Superior temporal gyrus (tissue), 1 donor: ENCODE measurements at regions not wholly inside any gene's neighbourhood (a gene's known extent, or its start where the extent isn't known, plus 50 kb on each side); places are given as distances from the start of the nearest gene placed in this dataset.
"Not testable (repeated sequence)": the region's sequence is repeated elsewhere in the genome, so short reads cannot be mapped to it uniquely, and the experiment has no call there.

ENCODE experiments used
- DNase-seq: peaks from one replicate; pipeline ENCODE4 v3.0.0-alpha.2; 2016; ENCODE audit errors: extremely low spot score

DNA sequence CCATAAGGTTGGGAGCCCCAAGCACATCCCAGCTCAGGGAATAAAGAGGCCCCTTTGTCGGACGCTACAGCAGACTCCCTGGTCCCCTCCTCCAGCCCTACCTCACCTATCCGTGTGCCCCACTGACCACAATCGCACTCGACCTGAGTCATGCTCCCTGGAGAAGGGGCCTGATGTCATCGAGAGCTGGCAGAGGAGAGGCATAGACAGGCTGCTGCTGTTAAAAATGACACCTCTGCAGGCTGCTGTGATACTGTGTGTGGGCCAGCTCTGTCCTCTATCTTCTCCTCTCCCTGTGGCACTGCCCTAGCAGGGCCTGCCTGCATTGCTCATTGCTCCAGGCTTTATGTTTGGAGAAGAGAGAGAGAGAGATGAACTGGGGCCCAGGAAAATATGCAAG is 123.4 kb upstream of the SYT13 start:
- no peak for DNase-seq

DNA sequence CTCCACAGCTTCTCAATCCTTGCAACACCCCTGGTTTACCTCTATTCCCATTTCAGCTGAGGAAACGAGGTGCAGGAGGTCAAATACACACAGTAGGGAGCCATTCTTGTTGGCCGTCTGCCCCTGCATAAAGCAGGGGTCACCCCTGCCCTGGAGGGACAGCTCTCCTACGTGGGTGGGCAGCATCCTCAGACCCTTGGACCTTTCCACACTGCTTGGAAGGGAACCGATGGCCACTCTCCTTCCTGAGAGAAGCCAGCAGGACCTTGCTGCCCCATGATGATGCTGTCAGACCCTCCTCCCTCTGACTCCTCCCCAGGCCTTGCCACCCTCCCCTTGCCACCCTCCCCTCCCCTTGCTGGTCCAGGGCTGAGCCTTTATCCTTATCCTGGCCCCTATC is 121.1 kb upstream of the SYT13 start:
- DNase-seq, result no peak

- DNase-seq, result no peak
Observed at GRCh38 chr11:45405916-45406670, 120.0 kb upstream of the SYT13 start.

DNA sequence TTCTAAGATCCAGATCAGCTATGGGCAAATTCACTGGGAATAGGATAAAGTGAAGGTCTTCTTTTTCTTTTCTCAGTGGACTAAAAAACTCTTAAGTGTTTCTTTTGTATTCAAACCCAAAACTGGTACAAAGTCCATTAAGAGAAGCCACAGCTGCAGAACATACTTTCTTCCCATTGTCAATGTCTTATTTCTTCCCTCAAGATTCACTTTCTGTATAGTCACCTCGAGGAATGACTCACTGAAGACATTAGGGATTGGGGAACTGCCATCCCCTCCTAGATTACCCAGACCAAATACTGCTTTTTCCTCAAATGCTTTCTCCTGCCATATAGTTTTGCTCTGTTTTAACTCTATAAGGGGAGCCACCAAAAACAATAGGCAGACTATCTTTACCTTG is 117.4 kb upstream of the SYT13 start:
- not testable (repeated sequence) for DNase-seq

- no peak for DNase-seq
Observed at GRCh38 chr11:45402049-45402630, 116.0 kb upstream of the SYT13 start.

DNA sequence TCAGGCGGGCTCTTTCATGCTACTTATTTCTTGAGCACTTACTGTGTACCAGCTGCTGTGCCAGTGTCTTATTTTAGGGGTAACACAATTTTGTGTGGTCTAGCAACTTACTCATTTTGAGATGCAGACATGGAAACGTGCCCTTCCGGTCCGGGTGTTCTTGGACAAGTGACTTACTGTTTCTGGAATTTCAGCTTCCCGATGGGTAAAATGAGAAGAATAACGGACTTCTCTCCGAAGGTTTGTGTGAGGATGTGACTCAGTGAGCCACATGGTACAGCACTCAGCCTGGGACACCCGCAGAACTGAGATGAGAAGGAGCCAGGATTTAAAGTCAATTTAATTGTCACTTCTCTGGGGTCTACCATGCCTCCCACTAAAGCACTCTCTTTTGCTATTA is 114.5 kb upstream of the SYT13 start:
- DNase-seq, result no peak

DNA sequence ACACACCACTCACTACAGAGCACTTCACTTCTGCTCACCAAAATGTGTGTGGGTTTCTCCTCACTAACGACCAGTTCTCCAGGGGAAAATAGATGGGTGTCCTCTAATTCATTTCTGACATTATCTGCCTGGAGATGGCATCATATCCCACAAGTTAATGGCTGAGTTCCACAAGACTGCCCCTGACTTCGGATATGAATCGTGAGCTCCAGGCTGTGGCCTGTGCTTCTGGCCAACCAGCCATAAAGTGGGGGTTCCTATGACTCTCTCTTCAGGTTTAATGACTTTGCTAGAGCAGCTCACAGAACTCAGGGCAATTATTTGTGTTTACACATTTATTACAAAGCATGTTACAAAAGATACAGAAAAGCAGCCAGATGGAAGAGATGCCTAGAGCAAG is 113.0 kb upstream of the SYT13 start:
- no peak for DNase-seq

DNA sequence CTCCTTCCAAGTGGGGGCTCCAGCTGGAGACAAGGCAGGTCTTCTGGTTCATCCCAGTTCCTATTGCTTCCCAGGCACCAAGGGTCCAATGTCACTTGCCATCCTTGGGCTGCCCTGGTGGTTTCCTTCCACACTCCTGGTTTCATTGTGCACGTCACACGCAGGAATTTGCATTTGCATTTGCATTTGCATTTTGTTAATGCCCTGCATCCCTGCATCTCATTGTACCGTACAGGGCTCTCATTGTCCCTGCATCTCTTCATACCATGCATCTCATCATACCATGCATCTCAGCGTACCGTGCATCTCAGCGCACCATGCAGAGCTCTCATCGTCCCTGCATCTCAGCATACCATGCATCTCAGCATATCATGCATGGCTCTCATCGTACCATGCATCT is 112.2 kb upstream of the SYT13 start:
- DNase-seq, result no peak

GRCh38 chr11:45396394-45396793 is 110.3 kb upstream of the SYT13 start:
- DNase-seq, result no peak

GRCh38 chr11:45395947-45396346 is 109.8 kb upstream of the SYT13 start:
- no peak for DNase-seq

- no peak for DNase-seq
Observed at GRCh38 chr11:45395421-45395820, 109.3 kb upstream of the SYT13 start.

DNA sequence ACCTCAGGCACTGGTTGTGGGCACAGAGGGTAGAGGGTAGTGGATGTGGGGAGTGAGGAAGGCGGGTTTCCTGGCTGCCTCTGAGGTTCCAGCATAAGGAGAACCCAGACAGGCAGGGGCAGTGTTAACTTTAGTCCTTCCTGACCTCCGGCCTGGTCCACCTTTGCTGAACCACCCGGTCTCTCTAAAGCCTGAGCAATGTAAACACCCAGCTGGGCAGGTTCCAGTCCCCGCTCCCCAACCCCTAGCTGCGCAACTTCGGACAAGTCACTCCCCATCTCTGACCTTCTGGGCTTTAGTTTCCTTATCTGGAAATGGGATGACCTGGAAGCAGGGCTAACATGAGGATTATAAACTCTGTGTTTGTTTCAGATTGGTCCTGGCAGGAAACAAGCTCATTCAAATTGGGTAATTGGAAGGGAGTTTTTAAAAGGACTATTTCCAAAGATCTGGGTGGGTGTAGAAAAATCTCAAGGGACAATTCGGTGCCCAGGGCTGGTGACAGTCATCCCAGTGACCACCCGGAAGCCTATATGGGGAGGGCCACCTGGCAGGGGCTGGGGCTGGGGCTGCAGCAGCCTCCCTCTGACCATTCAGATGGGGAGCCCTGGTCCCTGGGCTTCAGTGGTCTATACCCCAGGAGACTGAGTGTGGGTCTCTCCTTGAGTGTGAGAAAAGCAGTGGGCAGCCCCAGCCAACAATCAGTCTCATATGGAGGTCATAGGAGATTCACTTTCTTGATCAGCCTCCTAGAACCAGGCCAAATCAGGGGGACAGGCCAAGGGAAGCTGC is 108.3 kb upstream of the SYT13 start:
- no peak for DNase-seq

DNA sequence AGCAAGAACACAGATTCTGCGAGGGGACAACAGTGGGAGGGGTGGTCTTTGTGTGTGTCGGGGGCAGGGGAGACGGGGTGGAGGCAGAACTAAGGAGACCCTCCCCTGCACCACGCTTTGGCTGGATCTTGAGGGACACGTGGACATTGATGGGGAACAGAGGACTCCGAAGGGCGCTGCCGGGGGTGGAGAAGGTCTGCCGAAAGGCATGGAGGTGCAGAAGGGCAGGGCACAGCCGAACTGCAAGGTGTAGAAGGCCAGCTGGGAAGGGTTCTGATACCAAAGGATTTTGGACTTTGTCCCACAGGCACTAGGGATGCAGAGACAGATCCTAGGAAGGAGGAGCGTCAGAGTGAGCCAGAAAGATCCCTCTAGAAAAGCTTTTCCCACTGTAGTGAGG is 107.7 kb upstream of the SYT13 start:
- DNase-seq, result no peak

- DNase-seq, result no peak
Observed at GRCh38 chr11:45393334-45393733, 107.2 kb upstream of the SYT13 start.

DNA sequence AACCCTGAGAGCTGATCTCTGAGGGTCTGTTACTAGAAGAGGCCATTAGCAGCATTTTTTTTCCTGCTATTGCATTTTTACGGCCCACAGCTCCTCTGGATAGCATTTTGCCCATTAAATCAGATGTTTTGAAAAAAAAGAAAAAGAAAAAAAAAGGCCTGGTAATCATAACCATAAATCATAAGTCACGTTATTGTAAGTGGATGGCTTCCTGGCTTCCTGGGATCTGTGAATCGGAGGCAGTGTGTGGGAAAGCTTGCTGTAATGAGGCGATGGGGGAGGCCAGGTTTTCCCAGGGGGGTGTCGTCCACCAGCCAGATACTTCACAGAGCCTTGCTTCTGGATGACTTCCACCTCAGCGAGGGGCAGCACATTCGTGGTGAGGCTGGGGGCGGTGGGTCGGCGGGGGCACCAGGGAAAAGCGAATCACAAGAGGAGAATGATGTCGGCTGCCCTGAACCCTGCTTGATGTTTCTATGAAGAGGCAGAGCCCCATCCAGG is 106.5 kb upstream of the SYT13 start:
- no peak for DNase-seq

- no peak for DNase-seq
Observed at GRCh38 chr11:45392154-45392553, 106.0 kb upstream of the SYT13 start.

DNA sequence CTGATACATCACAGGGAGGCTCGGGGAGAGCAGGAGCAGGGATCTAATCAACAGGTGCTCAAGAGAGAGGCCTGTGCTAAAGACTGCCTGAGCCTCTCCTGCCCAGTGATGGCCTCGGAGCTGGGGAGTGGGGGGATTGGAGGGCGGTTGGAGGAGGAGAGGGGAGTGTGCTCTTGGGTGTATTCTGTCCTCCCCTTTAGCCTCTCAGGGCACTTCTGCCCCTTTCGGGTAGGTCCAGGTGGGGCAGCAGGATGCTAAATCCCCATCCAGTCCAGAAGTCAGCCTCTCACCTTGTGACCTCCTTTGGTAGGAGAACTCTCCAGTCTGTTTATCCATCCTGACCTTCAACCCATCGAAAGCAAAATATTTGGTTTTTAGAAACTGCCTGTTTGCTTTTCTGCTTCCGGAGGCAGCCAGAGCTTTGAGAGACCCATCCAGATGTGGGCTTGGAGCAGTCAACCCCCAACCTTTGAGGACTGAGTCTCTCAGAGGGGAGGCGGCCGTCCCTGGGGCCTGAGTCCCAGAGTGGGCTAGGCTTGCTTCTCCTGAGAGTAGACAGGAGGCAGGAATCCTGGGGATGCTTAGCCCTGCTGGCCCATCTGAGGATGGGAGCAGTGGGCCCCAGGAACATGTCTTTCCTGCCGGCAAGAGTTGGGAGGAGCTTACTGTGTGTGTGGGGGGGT is 105.2 kb upstream of the SYT13 start:
- DNase-seq, result no peak

GRCh38 chr11:45390407-45390806 is 104.3 kb upstream of the SYT13 start:
- DNase-seq, result no peak

- DNase-seq, result no peak
Observed at GRCh38 chr11:45388472-45388871, 102.3 kb upstream of the SYT13 start.

- DNase-seq, result not testable (repeated sequence)
Observed at GRCh38 chr11:45387885-45388284, 101.7 kb upstream of the SYT13 start.

DNA sequence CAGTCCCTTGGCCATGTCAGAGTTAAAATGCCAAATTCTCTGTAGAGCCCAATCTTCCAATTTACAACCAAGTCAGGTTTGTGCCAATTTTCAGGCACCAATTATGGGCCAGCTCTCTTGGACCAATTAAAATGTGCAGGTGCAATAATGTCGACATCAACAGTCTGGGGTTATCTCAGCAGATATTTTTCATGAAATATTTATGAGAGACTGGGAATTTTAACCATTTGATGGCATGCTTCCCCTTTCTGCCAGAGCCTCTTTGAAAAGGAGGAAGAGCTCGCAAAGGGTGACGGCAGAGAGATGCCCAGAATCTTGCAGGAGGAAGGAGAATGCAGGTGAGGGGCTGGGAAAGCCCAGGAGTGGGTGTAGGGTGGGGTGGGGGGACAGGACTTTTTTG is 100.8 kb upstream of the SYT13 start:
- no peak for DNase-seq

DNA sequence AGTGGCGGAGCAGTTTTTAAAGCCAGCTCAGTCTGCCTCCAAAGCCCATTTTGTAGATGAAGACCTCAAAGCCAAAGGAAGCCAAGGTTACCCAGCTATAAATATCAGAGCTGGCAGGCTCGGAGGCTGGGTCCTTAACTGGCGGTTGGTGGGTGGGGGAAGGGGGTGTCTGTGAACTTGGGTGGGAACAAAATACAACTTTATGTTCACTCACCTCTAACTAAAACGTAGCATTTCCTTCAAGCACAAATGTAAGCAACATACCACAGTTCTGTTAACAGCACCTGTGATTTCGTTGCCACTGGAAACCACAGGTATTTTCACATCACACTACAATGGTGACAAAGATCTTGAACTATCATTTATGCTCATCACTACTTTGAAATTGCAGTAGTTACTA is 99.7 kb upstream of the SYT13 start:
- DNase-seq, result no peak
